Hepatocyte (in vitro differentiated cells): ENCODE measurements at regions not wholly inside any gene's neighbourhood (a gene's known extent, or its start where the extent isn't known, plus 50 kb on each side); places are given as distances from the start of the nearest gene placed in this dataset.

ENCODE experiments used
- CTCF ChIP-seq: fragments of 200-600 bp; sonication (generic); IDR thresholded peaks from 2 replicates; pipeline ENCODE4 v1.5.1; 2016; ENCODE audit warnings: antibody characterized with exemption, mild to moderate bottlenecking; ENCODE audit not compliant: poor library complexity
- EZH2 ChIP-seq: fragments of 200-600 bp; sonication (generic); IDR thresholded peaks from 2 replicates; pipeline ENCODE4 v1.6.1; 2016; ENCODE audit warnings: antibody characterized with exemption, mild to moderate bottlenecking, borderline replicate concordance

DNA sequence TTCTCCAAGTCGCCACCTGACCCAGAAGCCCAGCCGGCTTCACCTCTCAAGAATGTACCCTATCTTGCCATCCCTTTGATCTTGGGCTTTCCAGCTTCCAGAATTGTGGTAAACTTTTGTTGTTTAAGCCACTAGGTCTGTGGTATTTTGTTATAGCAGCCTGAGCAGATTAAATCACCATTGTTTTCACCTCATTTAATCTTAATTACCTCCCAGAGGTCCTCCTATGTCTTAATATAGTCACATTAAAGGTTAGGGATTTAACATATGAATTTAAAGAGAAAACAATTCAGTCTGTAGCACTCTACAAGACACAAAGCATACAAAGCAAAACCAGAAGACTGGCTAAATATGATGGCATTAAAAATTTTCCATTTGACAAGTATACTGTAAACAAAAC is 123.4 kb upstream of the CADM2 start:
- TF ChIP-seq CTCF (no peak), EZH2 (no peak)
